PFSK-1 (cell line): ENCODE measurements at regions not wholly inside any gene's neighbourhood (a gene's known extent, or its start where the extent isn't known, plus 50 kb on each side); places are given as distances from the start of the nearest gene placed in this dataset.

ENCODE experiments used
- REST ChIP-seq, 2 experiments: IDR thresholded peaks; 2 replicates each; pipeline versions ENCODE4 v1.6.1 to v1.8.0; 2011 to 2012; ENCODE audit warnings: low read depth in 2 of 2, low read length in 2 of 2, control low read depth in 1 of 2, inconsistent platforms in 1 of 2, mild to moderate bottlenecking in 1 of 2, moderate library complexity in 1 of 2; ENCODE audit not compliant: insufficient read depth in 1 of 2
- SIN3A ChIP-seq: IDR thresholded peaks from 2 replicates; pipeline ENCODE4 v1.6.1; 2012; ENCODE audit warnings: mild to moderate bottlenecking, low read length, moderate library complexity, borderline replicate concordance; ENCODE audit not compliant: insufficient read depth
- TAF1 ChIP-seq: IDR thresholded peaks from 2 replicates; pipeline ENCODE4 v1.6.1; 2012; ENCODE audit warnings: low read length, control low read depth, borderline replicate concordance; ENCODE audit not compliant: insufficient read depth

GRCh38 chr2:59167514-59167913, 926.4 kb upstream of the FANCL start:
- TF ChIP-seq SIN3A (no peak), REST (IDR thresholded peaks at IDR 0.05; ENCODE audit: insufficient read depth in 1 of 2, low read depth in 2 of 2, low read length in 2 of 2) (no peak), TAF1 (no peak)
